ENCODE measurements at regions not wholly inside any gene's neighbourhood (a gene's known extent, or its start where the extent isn't known, plus 50 kb on each side); places are given as distances from the start of the nearest gene placed in this dataset.
"Not testable (repeated sequence)": the region's sequence is repeated elsewhere in the genome, so short reads cannot be mapped to it uniquely, and the experiment has no call there.

DNA sequence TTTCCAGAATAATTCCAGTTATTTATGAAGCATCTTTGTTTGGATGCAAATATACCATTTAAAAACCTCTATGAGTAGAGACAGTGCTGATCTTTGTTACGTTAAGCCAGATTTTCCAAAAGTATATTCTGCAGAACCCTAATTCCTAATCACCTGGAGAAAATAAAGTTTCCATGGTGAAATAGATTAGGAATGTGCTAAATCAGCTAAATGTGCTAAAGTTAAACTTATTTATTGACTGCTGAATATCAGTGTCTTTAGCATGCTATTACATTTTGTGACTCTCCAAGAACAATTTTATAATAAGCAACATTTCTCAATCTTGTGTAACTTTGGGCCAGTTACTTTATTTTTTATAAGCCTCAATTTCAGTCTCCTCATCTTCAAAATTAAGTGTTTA is 196.3 kb upstream of the NFIA start:
- no peak for DNase-seq

DNA sequence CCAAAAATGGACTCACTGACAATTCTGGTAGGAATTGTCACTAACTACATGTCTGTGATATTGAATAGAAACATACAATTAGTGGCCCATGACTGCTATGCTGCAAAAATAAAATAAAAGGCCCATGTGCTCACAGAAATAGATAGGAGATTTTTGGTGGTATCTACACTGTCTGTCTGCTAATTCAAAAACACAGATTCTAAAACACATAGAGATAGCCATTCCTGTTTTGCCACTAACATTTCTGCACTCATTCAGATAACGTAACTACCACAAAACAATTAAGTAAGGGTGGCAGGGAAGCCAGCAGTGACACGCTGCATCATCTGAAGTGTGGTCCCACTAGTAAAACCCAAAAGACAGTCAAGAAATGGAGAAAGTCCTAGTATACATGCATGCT is 202.2 kb upstream of the NFIA start:
- DNase-seq: no peak

- DNase-seq: no peak
Measured at GRCh38 chr1:60878323-60878722, 204.0 kb upstream of the NFIA start.

GRCh38 chr1:60877376-60877775 is 205.0 kb upstream of the NFIA start:
- DNase-seq: no peak

DNA sequence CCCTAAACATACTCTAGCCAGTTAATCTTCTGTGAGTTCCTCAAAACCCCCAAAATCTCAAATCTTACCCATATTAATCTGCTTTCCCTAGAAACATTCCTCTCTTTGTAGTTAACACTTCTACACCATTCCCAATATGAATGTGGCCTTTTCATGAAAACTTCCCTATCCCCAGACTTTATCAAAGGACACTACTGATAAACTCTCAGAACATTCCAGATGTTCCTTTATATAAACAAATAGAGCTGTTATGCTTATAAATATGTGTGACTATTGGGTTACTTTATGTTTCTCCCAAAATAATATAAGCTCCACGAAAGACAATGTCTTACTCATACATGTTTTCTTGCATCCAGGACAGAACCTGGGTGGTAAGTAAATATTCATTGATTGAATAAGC is 205.4 kb upstream of the NFIA start:
- no peak for DNase-seq

- no peak for DNase-seq
Measured at GRCh38 chr1:60875138-60875537, 207.2 kb upstream of the NFIA start.

GRCh38 chr1:60874718-60875117 is 207.6 kb upstream of the NFIA start:
- DNase-seq: no peak

DNA sequence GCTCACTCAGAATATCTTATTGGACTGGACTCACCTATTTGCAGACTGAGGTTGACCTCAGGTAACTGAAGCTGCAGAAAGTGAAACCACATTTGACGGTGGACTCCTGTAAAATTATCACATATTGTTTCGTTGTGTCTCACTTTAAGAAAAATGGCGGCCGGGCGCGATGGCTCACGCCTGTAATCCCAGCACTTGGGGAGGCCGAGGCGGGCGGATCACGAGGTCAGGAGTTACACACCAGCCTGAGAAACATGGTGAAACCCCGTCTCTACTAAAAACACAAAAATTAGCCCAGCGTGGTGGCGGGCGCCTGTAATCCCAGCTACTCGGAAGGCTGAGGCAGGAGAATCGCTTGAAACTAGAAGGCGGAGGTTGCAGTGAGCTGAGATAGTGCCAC is 209.0 kb upstream of the NFIA start:
- not testable (repeated sequence) for DNase-seq

DNA sequence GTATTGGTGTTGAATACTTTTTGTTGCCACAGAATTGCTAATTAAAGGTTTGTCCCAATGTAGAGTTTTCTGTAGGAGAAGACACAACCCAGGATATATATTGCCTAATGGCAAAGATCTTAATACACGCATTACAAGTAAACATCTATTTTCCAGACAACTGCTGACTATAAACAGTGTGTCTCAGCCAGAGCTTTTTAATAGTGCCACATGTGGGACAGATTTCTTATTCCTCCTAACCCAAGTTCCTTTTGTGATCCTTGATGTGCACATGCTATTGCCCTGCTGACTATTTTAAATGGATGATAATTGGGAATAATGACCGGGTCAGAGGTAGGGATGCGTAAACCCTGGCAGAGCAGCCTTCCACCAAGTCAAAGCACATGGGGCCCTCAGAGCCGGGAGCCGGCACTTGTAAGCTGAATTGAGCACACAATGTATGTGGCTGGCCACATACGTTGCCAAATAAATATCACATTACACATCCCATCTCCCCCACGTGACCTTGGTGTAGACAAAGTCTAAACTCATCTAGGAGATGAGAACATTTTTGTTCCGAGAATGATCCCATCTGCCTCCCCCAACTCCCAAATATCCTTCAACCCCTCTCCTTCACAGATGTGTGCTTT is 209.8 kb upstream of the NFIA start:
- no peak for DNase-seq

DNA sequence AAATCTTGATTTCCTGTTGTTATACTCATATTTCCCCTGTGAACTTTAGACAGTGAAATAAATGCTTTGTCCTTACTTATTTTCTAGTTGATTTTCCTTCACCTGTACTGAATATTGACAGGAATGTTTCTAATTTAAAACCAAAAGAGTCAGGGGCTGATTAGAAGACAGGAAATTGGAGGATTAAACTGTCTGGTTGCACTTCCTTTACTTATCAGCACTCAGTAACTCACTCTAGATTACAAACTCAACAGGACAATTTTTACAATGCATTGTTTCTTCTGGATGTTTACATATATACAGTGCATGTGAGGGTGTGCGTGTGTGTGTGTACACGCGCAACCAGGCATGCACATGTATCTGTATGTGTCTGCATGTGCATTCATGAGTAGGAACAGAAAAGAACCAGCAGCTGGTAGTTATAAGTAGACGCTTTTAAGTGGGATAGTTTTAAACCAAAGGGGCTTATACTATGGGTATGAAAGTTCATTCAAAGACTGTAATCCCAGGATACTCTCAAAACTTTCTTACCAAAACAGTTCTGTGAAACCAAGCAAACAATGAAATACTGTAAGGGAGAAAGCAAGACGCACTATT is 212.0 kb upstream of the NFIA start:
- DNase-seq: no peak

- no peak for DNase-seq
Measured at GRCh38 chr1:60868901-60869663, 213.3 kb upstream of the NFIA start.

GRCh38 chr1:60867782-60868181 is 214.6 kb upstream of the NFIA start:
- DNase-seq: no peak

GRCh38 chr1:60866917-60867531 is 215.3 kb upstream of the NFIA start:
- DNase-seq: no peak

- DNase-seq: no peak
Measured at GRCh38 chr1:60866226-60866900, 216.0 kb upstream of the NFIA start.

DNA sequence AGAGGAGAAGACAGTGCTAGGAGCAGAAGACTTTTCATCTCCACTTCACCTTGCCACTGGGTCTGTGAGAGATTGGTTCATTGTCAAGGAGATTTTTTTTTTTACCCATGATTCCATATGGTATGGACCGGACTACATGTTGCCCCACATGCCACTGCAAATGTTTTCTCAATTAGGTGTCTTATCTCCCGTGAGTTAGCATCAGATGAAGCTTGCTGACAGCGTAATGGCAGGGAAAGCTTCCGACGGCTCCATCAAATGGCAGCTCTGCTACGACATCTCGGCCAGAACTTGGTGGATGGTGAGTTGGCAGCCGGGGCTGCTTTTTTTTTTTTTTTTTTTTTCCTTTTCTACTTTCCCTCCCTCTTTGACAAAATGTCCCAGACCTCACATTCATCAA is 217.2 kb upstream of the NFIA start:
- no peak for DNase-seq

- no peak for DNase-seq
Measured at GRCh38 chr1:60864722-60865121, 217.6 kb upstream of the NFIA start.

GRCh38 chr1:60863131-60863530 is 219.2 kb upstream of the NFIA start:
- no peak for DNase-seq

- no peak for DNase-seq
Measured at GRCh38 chr1:60861961-60862567, 220.3 kb upstream of the NFIA start.

DNA sequence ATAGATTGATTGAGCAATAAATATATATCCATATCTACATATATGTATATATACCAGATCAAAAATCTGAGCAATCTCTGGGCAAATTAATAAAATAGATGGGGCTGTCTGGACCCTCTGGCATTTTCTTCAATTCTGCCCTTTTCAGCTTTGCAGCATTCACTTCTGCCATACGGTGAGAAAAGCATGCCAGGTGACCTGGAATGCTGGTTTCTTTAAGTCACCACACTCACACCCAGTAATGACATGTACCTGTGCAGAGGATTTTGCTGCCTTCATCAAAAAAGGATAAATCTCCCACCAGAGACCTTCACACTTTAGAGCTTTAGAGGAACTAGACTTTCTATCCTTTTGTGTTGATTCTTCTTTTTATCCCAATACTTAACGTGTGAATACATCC is 223.2 kb upstream of the NFIA start:
- no peak for DNase-seq

DNA sequence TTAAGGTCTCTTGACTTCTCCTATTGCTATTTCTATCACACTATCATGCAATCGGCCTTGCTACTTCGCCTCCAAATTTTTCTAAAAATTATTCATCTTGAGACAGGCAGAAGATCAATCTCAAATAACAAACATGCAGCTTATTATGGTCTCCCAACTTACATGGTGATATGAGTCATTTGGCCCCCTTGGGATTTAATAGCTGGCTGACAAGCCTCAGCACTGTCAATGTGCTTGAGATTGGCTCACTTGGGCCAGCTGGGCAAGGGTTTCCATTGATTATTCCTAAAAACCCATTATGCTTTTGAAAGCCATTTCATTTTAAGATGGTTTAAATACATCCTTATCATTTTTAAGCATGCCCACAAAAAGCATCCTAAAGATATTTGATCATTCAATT is 224.5 kb upstream of the NFIA start:
- DNase-seq: no peak

- no peak for DNase-seq
Measured at GRCh38 chr1:60850084-60850483, 232.3 kb upstream of the NFIA start.

GRCh38 chr1:60849401-60849800 is 233.0 kb upstream of the NFIA start:
- no peak for DNase-seq
